ENCODE measurements at regions not wholly inside any gene's neighbourhood (a gene's known extent, or its start where the extent isn't known, plus 50 kb on each side); places are given as distances from the start of the nearest gene placed in this dataset.

DNA sequence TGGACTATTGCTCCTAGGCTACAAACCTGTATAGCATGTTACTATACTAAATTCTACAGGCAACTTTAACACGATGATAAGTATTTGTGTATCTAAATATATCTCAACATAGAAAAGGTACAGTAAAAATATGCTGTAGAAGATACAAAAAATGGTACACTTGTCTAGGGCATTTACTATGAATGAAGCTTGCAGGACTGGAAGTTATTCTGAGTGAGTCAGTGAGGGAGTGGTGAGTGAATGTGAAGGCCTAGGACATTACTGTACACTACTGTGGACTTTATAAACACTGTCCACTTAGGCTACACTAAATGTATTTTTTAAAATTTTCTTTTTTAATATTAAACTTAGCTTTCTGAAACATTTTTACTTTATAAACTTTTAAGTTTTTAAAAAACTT lies 140.5 kb upstream of the SGO1 start:
- Histone ChIP-seq H3K36me3 (no peaks in the 10 kb centered on the region), H3K27me3 (replicated peaks in 1 of 7) (no peaks in the 10 kb centered on the region), H3K27ac (no peak overlapping the region), H3K4me1 (no peaks in the 10 kb centered on the region), H3K9me3 (no peaks in the 10 kb centered on the region), H3K4me3 (no peak overlapping the region)
- TF ChIP-seq, protein P1, sequence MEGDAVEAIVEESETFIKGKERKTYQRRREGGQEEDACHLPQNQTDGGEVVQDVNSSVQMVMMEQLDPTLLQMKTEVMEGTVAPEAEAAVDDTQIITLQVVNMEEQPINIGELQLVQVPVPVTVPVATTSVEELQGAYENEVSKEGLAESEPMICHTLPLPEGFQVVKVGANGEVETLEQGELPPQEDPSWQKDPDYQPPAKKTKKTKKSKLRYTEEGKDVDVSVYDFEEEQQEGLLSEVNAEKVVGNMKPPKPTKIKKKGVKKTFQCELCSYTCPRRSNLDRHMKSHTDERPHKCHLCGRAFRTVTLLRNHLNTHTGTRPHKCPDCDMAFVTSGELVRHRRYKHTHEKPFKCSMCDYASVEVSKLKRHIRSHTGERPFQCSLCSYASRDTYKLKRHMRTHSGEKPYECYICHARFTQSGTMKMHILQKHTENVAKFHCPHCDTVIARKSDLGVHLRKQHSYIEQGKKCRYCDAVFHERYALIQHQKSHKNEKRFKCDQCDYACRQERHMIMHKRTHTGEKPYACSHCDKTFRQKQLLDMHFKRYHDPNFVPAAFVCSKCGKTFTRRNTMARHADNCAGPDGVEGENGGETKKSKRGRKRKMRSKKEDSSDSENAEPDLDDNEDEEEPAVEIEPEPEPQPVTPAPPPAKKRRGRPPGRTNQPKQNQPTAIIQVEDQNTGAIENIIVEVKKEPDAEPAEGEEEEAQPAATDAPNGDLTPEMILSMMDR (IDR thresholded peaks at IDR 0.05 in 8 of 11, conservative IDR thresholded peaks at IDR 0.05 in 3 of 11) = no peak
- TF ChIP-seq POLR2AphosphoS5 (IDR thresholded peaks at IDR 0.05) (no peak), POLR2A (IDR thresholded peaks at IDR 0.05) (no peak)
- 86 to 96% (median 93%) methylated on average over 1 of the region's 1 CpG for WGBS, 5 donors
- DNase-seq = no peak
- intact Hi-C loops (cut with DNase I; ENCODE audit: low total_unique reads) = no loop called here

DNA sequence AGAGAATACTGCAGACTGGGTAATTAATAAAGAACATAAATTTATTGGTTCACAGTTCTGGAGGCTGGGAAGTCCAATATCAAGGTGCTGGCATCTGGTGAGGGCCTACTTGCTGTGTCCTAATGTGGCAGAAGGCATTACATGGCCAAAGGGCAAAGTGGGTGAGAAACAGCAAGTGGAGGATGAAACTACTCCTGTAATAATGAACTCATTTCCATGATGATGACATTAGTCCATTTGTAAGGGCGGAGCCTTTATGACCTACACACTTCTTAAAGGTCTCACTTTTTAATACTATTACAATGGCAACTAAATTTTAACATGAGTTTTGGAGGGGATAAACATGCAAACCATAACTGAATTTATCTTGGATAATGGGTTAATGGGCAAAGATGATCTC lies 139.6 kb upstream of the SGO1 start:
- H3K4me1 ChIP-seq = no peaks in the 10 kb centered on the region
- TF ChIP-seq POLR2A (IDR thresholded peaks at IDR 0.05) = no peak
- TF ChIP-seq, protein P1 (IDR thresholded peaks at IDR 0.05 in 8 of 11, conservative IDR thresholded peaks at IDR 0.05 in 3 of 11) = no peak
- TF ChIP-seq POLR2AphosphoS5 (IDR thresholded peaks at IDR 0.05) = no peak
- H3K36me3 ChIP-seq = no peaks in the 10 kb centered on the region
- no peaks in the 10 kb centered on the region for H3K27me3 ChIP-seq (replicated peaks in 1 of 7)
- DNase-seq = no peak
- intact Hi-C loops (cut with DNase I; ENCODE audit: low total_unique reads) = no loop called here
- no peak overlapping the region for H3K4me3 ChIP-seq
- 79 to 95% (median 89%) methylated on average over 1 of the region's 1 CpG for WGBS, 5 donors
- H3K27ac ChIP-seq = peak overlapping the region in 1 of 8 donors; percentile 34
- no peaks in the 10 kb centered on the region for H3K9me3 ChIP-seq

DNA sequence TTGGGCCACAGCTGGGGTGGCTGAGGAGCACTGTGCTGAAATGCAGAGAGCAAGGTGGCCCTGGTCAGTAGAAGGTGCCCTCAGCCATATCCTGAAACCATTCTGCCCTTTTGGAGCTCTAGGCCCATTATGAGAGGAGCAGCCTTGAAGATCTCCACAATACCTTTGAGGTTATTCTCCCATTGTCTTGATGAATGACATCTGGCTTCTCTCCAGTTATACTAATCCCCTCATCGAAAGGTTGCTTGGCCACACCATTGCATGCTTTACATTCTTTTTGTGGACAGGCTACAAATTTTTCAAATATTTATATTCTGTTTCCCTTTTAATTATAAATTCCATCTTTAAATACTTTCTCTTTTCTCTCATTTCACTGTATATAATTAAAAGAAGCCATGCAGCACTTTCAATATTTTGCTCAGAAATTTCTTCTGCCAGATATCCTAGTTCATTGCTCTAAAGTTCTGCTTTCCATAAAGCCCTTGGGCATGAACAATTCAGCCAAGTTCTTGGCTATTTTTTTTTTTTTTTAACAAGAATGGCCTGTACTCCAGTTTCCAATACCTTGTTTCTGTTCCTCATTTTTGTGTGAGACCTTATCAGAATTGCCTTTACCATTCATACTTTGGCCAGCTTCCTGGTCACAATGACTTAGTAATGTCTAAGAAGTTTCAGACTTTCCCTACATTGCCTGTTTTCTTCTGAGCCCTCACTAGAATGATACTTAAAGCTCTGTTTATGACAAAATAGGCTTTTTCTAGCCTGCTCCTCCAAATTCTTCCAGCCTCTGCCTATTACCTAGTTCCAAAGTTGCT lies 138.9 kb upstream of the SGO1 start:
- no peak for DNase-seq
- no peaks in the 10 kb centered on the region for H3K27me3 ChIP-seq (replicated peaks in 1 of 7)
- H3K27ac ChIP-seq = peak overlapping the region in 1 of 8 donors; percentile 34
- no peak overlapping the region for H3K4me3 ChIP-seq
- H3K9me3 ChIP-seq = no peaks in the 10 kb centered on the region
- H3K4me1 ChIP-seq = no peaks in the 10 kb centered on the region
- TF ChIP-seq POLR2AphosphoS5 (IDR thresholded peaks at IDR 0.05) = no peak
- TF ChIP-seq, protein P1 (IDR thresholded peaks at IDR 0.05 in 8 of 11, conservative IDR thresholded peaks at IDR 0.05 in 3 of 11) = no peak
- no peak for TF ChIP-seq POLR2A (IDR thresholded peaks at IDR 0.05)
- H3K36me3 ChIP-seq = no peaks in the 10 kb centered on the region
- 74 to 93% (median 79%) methylated on average over 1 of the region's 1 CpG for WGBS, 5 donors
- intact Hi-C loops (cut with DNase I; ENCODE audit: low total_unique reads) = no loop called here

DNA sequence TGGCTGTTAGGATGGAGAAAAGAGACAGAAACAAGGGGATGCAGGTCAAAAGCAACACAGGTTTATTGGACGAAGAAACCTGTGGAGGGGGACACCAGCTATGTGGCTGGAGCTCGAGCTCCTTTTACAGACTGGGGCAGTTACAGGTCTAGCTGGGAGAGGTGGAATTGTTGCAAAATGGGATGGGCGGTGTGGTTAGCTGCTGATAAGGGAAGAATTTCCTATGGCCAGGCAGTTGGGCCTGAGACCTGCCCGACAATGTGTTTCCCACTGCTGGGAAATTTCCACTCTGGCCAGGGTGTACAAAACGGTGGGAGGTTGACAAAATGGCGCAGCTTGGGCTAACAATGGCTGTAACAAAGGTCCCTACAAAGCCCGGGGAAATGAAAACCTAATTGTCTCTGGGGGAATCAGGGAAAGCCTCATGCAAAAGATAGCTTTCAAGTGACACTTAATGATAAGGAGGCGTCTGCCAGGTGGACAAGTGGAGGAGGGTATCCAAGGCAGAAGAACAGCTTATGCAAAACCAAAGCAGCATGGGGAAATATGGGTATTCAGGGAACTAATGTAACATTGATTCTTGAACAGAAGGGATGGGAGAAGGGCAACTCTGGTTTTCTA lies 137.4 kb upstream of the SGO1 start:
- WGBS, 5 donors = 82 to 90% (median 85%) methylated on average over 8 of the region's 8 CpGs
- no peak overlapping the region for H3K4me3 ChIP-seq
- H3K36me3 ChIP-seq = no peaks in the 10 kb centered on the region
- H3K4me1 ChIP-seq = no peaks in the 10 kb centered on the region
- intact Hi-C loops (cut with DNase I; ENCODE audit: low total_unique reads) = no loop called here
- no peak for TF ChIP-seq POLR2A (IDR thresholded peaks at IDR 0.05)
- TF ChIP-seq POLR2AphosphoS5 (IDR thresholded peaks at IDR 0.05) = no peak
- TF ChIP-seq, protein P1 (IDR thresholded peaks at IDR 0.05 in 8 of 11, conservative IDR thresholded peaks at IDR 0.05 in 3 of 11) = no peak
- H3K27me3 ChIP-seq (replicated peaks in 1 of 7) = no peaks in the 10 kb centered on the region
- H3K27ac ChIP-seq = no peak overlapping the region
- no peaks in the 10 kb centered on the region for H3K9me3 ChIP-seq
- no peak for DNase-seq

Measured in spleen (tissue), 11 donors.